DOHH2 (cell line): ENCODE measurements at regions not wholly inside any gene's neighbourhood (a gene's known extent, or its start where the extent isn't known, plus 50 kb on each side); places are given as distances from the start of the nearest gene placed in this dataset.

Source experiments
- H3F3A ChIP-seq: fragments of 200-600 bp; sonication (generic), shearing (Covaris generic); 2 replicates; pipeline ENCODE4 v1.6.0; 2016; ENCODE audit warnings: antibody characterized with exemption, mild to moderate bottlenecking; ENCODE audit not compliant: control insufficient read depth, insufficient read depth
- H3K27ac ChIP-seq: fragments of 200-600 bp; sonication (generic); 2 replicates; pipeline ENCODE4 v1.5.1; 2014; ENCODE audit warnings: low read depth, mild to moderate bottlenecking, low read length, moderate library complexity
- H3K27me3 ChIP-seq: fragments of 200-600 bp; sonication (generic); 2 replicates; pipeline ENCODE4 v1.6.1; 2014; ENCODE audit warnings: mild to moderate bottlenecking, low read length, mixed read lengths; ENCODE audit not compliant: control insufficient read depth
- H3K36me3 ChIP-seq: fragments of 200-600 bp; sonication (generic); 2 replicates; pipeline ENCODE4 v1.6.1; 2014; ENCODE audit warnings: mild to moderate bottlenecking, low read length, moderate library complexity, mixed read lengths; ENCODE audit not compliant: control insufficient read depth
- H3K4me1 ChIP-seq: fragments of 200-600 bp; sonication (generic); 2 replicates; pipeline ENCODE4 v1.6.1; 2014; ENCODE audit warnings: mild to moderate bottlenecking, low read length, mixed read lengths; ENCODE audit not compliant: control insufficient read depth
- H3K4me2 ChIP-seq: fragments of 200-600 bp; sonication (generic); 2 replicates; pipeline ENCODE4 v1.6.0; 2014; ENCODE audit warnings: mild to moderate bottlenecking, low read length, moderate library complexity
- H3K4me3 ChIP-seq: fragments of 200-600 bp; sonication (generic); 2 replicates; pipeline ENCODE4 v1.5.1; 2014; ENCODE audit warnings: mild to moderate bottlenecking, low read length, mixed read lengths
- H3K79me2 ChIP-seq: fragments of 200-600 bp; sonication (generic); 2 replicates; pipeline ENCODE4 v1.6.1; 2014; ENCODE audit warnings: mild to moderate bottlenecking, low read length, mixed read lengths; ENCODE audit not compliant: control insufficient read depth
- H3K9me2 ChIP-seq: fragments of 200-600 bp; sonication (generic); replicated peaks from 2 replicates; pipeline ENCODE4 v1.6.1; 2014; ENCODE audit warnings: mild to moderate bottlenecking, low read length, mixed read lengths; ENCODE audit not compliant: control insufficient read depth
- H3K9me3 ChIP-seq: fragments of 200-600 bp; sonication (generic); 2 replicates; pipeline ENCODE4 v1.6.1; 2014; ENCODE audit warnings: antibody characterized with exemption, low read length, mixed read lengths; ENCODE audit not compliant: control insufficient read depth, insufficient read depth
- H4K20me1 ChIP-seq: fragments of 200-600 bp; sonication (generic); 2 replicates; pipeline ENCODE4 v1.6.0; 2014; ENCODE audit warnings: low read depth, mild to moderate bottlenecking, antibody characterized with exemption, low read length, moderate library complexity; ENCODE audit not compliant: control insufficient read depth, insufficient read depth
- EZH2phosphoT487 ChIP-seq: fragments of 200-600 bp; sonication (generic); IDR thresholded peaks from 2 replicates; pipeline ENCODE4 v1.6.1; 2017; ENCODE audit warnings: borderline replicate concordance, mild to moderate bottlenecking, antibody characterized with exemption, low read length, moderate library complexity, mixed read lengths
- TF ChIP-seq, protein P1 (sequence below): fragments of 200-600 bp; sonication (generic); IDR thresholded peaks from one replicate; pipeline ENCODE4 v1.5.1; 2014; ENCODE audit warnings: antibody characterized with exemption, mild to moderate bottlenecking, low read depth, low read length; ENCODE audit not compliant: poor library complexity, severe bottlenecking

DNA sequence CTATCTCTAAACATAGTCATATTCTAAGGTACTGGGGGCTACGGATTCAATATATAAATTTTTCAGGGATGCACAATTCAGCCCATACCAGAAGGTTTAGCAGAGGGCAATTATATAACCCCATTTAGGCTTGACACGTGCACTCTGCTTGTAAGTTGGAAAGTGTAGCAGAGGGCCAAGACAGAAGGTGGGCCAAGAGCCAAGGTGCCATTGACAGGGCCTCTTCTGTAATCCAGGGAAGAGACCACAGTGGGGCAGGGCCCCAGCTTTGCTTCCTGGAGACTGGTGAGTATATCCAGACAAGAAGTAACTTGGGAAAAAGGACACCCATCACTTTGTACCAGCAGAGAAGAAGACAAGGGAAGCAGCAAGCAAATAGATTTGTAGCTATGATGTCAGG, 672.4 kb upstream of the MARCKS start:
- Histone ChIP-seq H3K9me3 (no peaks in the 10 kb centered on the region), H3K4me1 (no peaks in the 10 kb centered on the region), H3K79me2 (no peaks in the 10 kb centered on the region), H4K20me1 (no peaks in the 10 kb centered on the region), H3K27me3 (no peaks in the 10 kb centered on the region), H3K27ac (no peak overlapping the region), H3K36me3 (no peaks in the 10 kb centered on the region), H3K4me3 (no peak overlapping the region), H3F3A (no peaks in the 10 kb centered on the region), H3K9me2 (no peaks in the 10 kb centered on the region), H3K4me2 (no peak overlapping the region)
- no peak for TF ChIP-seq EZH2phosphoT487
- TF ChIP-seq, protein P1, sequence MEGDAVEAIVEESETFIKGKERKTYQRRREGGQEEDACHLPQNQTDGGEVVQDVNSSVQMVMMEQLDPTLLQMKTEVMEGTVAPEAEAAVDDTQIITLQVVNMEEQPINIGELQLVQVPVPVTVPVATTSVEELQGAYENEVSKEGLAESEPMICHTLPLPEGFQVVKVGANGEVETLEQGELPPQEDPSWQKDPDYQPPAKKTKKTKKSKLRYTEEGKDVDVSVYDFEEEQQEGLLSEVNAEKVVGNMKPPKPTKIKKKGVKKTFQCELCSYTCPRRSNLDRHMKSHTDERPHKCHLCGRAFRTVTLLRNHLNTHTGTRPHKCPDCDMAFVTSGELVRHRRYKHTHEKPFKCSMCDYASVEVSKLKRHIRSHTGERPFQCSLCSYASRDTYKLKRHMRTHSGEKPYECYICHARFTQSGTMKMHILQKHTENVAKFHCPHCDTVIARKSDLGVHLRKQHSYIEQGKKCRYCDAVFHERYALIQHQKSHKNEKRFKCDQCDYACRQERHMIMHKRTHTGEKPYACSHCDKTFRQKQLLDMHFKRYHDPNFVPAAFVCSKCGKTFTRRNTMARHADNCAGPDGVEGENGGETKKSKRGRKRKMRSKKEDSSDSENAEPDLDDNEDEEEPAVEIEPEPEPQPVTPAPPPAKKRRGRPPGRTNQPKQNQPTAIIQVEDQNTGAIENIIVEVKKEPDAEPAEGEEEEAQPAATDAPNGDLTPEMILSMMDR = no peak

DNA sequence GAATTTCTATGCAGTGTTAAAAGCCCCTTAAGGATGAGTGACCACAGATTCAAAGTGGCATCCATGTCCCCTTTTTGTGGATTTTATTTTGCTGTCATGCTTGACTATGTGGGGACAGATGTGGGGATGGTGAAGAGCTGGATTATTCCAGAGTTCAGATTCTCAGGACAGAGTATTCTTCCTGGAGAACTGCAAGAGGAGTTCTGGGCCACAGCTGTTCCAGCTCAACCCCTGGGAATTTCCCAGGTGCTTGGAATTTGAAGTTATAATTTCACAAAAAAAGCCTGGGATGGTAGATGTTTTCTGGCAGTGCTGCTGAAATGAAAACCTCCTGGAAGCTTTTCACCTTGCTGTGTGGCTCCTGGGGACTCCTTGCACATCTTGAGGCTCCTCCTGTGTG, 671.8 kb upstream of the MARCKS start:
- H3K79me2 ChIP-seq = no peaks in the 10 kb centered on the region
- no peak overlapping the region for H3K27ac ChIP-seq
- H3K27me3 ChIP-seq = no peaks in the 10 kb centered on the region
- H3K9me2 ChIP-seq = no peaks in the 10 kb centered on the region
- H3K4me2 ChIP-seq = no peak overlapping the region
- no peak overlapping the region for H3K4me3 ChIP-seq
- TF ChIP-seq, protein P1 = no peak
- TF ChIP-seq EZH2phosphoT487 = no peak
- no peaks in the 10 kb centered on the region for H3F3A ChIP-seq
- H3K4me1 ChIP-seq = no peaks in the 10 kb centered on the region
- no peaks in the 10 kb centered on the region for H4K20me1 ChIP-seq
- no peaks in the 10 kb centered on the region for H3K9me3 ChIP-seq
- H3K36me3 ChIP-seq = no peaks in the 10 kb centered on the region

DNA sequence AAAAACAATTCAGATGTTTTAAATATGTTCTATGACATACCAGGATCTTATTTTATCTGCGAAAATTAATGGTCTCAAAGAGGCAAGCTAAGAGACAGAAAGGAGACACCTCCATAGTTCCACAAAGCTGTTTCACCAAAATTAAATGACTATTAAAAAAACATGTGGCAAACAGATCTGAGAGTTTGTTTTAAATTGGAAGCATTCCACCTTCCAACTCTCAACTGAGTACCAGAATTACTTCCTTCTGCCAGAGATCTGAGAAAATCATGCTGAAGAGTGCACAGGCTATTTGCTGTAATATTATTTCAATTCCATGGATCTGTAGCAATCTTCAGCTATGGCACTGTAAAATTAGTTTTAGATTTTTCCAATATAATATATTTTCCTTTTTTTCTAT, 669.5 kb upstream of the MARCKS start:
- TF ChIP-seq EZH2phosphoT487 = no peak

DNA sequence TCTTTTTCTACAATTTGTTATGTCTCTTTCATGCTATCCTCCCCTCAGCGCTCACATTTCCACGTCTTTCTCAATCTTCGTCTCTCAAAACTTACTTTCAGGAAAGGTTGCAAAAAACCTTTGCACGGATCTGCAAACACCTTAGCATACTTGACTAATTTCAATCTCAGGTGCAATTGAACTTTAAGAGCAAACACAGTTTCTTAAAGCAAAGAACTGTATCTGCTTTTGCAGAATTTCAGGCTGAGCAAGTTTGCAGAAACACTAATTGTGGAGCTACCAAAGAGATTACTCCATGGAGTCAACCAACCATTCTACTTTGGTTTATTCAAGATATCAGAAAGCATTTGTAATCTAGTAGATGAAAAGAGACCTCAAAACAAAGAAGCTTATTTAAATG, 668.2 kb upstream of the MARCKS start:
- H3K4me3 ChIP-seq = no peak overlapping the region
- no peaks in the 10 kb centered on the region for H3K9me3 ChIP-seq
- H3K27ac ChIP-seq = no peak overlapping the region
- no peaks in the 10 kb centered on the region for H3K79me2 ChIP-seq
- no peaks in the 10 kb centered on the region for H3K4me1 ChIP-seq
- H4K20me1 ChIP-seq = no peaks in the 10 kb centered on the region
- no peaks in the 10 kb centered on the region for H3K27me3 ChIP-seq
- H3K9me2 ChIP-seq = no peaks in the 10 kb centered on the region
- no peaks in the 10 kb centered on the region for H3F3A ChIP-seq
- H3K36me3 ChIP-seq = no peaks in the 10 kb centered on the region
- H3K4me2 ChIP-seq = no peak overlapping the region
- TF ChIP-seq EZH2phosphoT487 = no peak
- TF ChIP-seq, protein P1 = no peak

More for the DNA sequence above, 669.5 kb upstream of the MARCKS start:
- H4K20me1 ChIP-seq = no peaks in the 10 kb centered on the region
- H3K27me3 ChIP-seq = no peaks in the 10 kb centered on the region
- no peak overlapping the region for H3K4me2 ChIP-seq
- no peaks in the 10 kb centered on the region for H3K9me3 ChIP-seq
- H3K4me3 ChIP-seq = no peak overlapping the region
- no peaks in the 10 kb centered on the region for H3F3A ChIP-seq
- no peak overlapping the region for H3K27ac ChIP-seq
- no peaks in the 10 kb centered on the region for H3K9me2 ChIP-seq
- no peaks in the 10 kb centered on the region for H3K4me1 ChIP-seq
- no peaks in the 10 kb centered on the region for H3K79me2 ChIP-seq
- no peaks in the 10 kb centered on the region for H3K36me3 ChIP-seq
